Jurkat, Clone E6-1 (cell line): ENCODE measurements at regions not wholly inside any gene's neighbourhood (a gene's known extent, or its start where the extent isn't known, plus 50 kb on each side); places are given as distances from the start of the nearest gene placed in this dataset.
"Not testable (repeated sequence)": the region's sequence is repeated elsewhere in the genome, so short reads cannot be mapped to it uniquely, and the experiment has no call there.

Experiments used
- DNase-seq: peaks from one replicate; pipeline ENCODE4 v3.0.0-alpha.2; 2011; ENCODE audit warnings: low read depth, low spot score
- H3K4me3 ChIP-seq: 2 replicates; pipeline ENCODE4 v1.5.1; 2011; ENCODE audit warnings: mild to moderate bottlenecking, low read length, control low read depth, moderate library complexity

DNA sequence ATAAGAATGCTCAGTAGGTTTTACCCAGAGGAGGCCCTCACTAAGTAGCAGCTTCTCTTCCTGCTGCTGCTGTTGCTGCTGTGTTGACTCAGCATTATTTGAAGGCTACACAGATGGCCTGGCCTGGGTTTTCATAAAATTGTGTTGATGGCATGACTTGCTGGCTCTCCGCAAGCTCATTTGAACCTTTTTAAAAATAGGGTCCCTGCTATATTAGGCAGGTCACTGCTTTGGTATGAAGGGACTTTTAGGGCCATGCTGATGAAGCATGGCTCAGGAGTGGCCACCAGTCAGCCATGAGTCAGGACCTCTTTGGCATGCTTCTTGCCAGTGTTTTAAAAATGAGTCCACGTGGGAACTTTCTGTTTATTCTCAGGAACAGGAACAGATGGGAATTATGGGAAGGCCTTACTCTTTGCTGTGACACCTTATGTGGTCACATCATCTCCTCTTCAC is 128.7 kb downstream of the MID1IP1 start:
- DNase-seq: no peak

DNA sequence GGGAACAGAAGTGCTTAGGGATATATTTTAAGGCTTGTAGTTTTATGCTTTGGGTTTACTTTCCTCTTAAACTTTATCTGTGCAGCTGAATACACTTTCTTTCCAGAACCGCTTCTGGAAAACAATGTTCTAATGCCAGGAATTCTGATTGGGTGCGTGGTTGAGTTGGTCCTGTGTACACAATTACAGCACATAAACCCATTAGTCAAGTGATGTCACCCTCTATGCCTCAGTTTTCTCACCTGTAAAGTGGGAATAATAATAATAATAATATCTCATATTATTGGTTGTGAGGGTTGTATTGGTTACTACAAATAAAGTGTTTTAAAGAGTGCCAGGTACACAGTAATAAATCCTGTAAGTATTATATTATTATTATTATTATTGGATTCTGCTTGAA is 129.2 kb downstream of the MID1IP1 start:
- DNase-seq: no peak

More for the DNA sequence above, 128.7 kb downstream of the MID1IP1 start:
- no peak overlapping the region for H3K4me3 ChIP-seq

DNA sequence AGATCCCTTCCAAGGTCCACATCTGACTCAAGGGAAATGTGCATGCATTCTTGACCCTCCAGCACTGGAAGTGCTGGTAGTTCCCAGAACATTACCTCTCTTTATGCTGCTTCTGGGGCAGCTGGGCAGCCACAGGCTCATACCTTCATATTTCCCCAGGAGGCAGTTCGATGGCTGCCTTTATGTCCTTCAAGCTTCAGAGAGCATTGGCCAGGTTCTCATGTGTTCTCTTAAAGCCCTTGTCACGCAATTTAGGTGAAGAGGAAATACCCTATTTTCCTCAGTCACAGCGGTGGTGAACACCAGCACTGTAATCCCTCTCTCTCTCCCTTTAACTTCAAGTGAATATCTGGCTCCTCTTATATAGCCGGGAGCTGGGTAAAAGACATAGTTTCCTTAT is 134.3 kb downstream of the MID1IP1 start:
- no peak for DNase-seq
- no peak overlapping the region for H3K4me3 ChIP-seq

More for the DNA sequence above, 129.2 kb downstream of the MID1IP1 start:
- H3K4me3 ChIP-seq: no peak overlapping the region

DNA sequence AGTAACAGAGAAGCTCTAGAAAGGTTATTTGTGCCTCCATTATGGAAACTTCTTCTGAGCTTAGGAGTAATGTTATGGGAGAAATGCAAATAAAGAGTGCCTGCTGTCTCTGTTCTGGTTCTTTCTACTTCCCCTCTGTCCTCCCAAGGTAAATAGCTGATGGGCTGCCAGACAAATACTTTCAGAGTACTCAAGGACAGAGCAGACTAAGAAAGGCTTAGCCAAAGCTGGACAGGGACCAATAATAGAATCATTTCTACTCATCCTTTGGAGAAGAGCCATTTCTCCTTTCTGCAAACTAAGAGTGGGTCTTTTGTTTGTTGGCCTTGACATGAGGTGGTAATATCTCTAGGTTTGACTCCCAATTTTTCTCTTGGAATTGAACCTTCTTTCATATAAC is 136.1 kb downstream of the MID1IP1 start:
- no peak overlapping the region for H3K4me3 ChIP-seq
- DNase-seq: no peak

DNA sequence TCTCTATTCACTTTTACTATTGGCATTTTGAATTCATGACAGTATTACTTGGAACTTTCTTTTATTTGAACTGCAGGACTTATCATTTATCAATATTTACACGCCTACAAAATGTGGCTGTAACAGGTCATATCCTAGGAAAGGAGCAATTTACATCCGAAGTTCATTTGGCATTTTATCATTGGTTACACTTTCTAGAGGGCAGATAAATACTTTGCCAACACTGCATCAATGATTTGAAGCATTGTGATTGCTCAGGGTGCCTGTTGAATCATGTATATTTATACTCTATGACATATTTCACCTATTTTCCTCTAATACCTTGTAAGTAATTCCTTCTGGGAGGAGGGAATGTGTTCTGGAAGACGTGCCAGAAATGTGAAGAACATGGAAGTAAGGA is 136.7 kb downstream of the MID1IP1 start:
- H3K4me3 ChIP-seq: no peak overlapping the region
- no peak for DNase-seq

DNA sequence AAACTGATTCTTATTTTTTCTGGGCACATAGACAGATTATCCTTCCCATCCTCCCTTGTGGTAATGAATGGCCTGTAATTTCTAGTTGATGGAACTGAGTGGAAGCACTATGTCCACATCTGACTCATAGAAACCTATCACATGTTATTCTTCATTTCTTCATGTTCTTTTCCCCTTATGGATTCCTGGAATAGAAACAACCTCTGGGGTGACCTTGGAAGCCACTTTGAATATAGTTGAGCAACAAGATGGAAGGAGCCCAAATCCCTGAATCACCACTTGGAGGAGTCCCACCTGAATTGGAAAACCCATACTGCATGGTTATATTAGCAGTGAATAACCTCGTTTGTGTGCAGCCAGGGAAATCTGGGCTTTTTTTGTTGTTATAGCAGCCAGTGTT is 137.8 kb downstream of the MID1IP1 start:
- no peak overlapping the region for H3K4me3 ChIP-seq
- DNase-seq: no peak

DNA sequence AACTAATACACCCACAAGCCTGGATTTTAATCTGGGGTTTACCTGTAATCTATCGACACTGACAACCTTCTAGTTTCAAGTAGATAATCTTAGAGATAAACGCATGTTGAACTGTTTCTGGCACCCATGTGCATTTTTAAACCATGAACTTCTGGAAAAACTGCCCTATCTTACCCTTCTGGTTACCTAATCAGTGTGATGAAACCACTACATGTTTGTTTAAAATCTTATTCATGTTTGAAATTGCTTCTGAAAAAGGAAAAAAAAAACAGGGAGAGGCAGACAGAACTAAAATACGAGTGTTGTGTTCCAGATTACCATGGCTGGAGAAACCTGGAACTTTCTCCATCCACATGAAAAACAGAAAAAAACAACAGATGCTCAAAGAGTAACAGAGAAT is 139.3 kb downstream of the MID1IP1 start:
- no peak overlapping the region for H3K4me3 ChIP-seq
- DNase-seq: no peak

DNA sequence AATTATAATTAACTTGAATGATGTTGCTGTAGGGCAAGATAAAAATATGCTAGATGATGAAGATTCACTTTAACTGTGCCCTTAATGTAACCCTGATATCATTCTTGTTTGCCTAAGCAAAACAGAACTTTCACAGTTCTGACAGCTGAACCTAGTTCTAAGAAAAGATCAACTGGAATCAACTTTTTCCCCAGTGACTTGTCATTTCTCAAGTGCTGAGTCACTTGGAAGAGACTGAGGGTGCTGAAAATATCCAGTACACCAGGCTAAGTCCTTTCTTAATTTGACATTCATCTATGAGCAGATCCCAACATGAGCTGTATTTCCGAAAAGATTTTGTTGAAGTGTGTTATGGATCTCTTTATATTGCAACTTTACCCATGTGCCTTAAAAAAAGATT is 140.4 kb downstream of the MID1IP1 start:
- DNase-seq: no peak
- H3K4me3 ChIP-seq: no peak overlapping the region

DNA sequence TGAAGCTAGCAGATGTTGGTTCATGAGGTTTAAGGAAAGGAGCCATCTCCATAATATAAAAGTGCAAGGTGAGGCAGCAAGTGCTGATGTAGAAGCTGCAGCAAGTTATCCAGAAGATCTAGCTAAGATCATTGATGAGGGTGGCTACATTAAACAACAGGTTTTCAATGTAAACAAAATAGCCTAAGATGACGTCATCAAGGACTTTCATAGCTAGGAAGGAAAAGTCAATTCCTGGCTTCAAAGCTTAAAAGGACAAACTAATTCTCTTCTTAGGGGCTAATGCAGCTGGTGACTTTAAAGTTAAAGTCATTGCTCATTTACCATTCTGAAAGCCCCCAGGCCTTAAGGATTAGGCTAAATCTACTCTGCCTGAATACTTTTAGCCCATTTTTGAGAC is 141.9 kb downstream of the MID1IP1 start:
- H3K4me3 ChIP-seq: no peak overlapping the region
- DNase-seq: no peak

DNA sequence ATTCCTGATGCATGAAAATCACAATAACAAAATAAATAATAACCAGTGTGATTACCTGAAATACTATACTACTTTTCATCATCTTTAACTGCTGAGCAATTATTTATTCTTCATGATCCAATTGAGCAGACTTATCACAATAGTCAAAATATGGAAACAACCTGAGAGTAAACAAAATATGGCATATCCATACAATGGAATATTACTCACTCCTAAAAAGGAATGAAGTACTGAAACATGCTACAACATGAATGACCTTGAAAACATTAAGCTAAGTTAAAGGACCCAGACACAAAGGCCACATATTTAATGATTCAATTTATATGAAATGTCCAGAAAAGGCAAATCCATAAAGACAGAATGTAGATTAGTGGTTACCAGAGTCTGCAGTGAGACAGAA is 146.8 kb downstream of the MID1IP1 start:
- no peak for DNase-seq
- no peak overlapping the region for H3K4me3 ChIP-seq

DNA sequence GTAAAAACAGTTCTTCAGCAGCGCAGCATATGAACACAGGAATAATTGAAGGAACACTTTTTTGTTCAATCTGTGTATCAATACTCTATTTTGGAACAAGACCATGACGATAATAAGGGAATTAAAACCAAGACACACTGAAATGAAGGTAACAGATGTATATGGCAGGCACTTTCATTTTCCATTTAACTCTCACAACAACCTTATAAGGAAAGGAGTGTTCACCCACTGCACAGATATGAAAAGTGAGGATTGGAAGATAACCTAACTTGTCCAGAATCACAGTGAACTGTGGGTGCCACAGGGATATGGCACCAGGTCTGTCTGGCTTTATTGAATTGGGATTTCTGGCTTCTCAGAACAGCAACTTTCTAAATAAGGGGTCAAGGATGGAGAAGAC is 153.3 kb downstream of the MID1IP1 start:
- no peak for DNase-seq
- H3K4me3 ChIP-seq: no peak overlapping the region

DNA sequence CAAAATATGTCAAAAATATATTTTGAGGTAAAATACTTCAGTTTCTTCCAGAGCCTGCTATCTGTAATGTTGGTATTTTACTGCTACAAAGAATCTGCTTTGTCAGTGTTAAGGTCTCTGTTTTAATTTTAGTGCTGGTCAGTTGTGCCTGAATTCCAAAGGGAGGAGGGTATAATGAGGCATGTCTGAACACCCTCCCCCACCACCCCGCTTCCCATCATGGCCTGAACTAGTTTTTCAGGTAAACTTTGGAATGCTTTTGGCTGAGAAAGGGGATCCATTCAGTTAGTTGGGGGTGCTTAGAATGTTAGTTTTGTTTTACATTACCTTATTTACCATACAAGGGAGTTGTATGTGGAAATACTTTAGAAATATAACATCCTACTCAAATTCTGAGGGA is 158.5 kb downstream of the MID1IP1 start:
- DNase-seq: no peak
- no peak overlapping the region for H3K4me3 ChIP-seq

DNA sequence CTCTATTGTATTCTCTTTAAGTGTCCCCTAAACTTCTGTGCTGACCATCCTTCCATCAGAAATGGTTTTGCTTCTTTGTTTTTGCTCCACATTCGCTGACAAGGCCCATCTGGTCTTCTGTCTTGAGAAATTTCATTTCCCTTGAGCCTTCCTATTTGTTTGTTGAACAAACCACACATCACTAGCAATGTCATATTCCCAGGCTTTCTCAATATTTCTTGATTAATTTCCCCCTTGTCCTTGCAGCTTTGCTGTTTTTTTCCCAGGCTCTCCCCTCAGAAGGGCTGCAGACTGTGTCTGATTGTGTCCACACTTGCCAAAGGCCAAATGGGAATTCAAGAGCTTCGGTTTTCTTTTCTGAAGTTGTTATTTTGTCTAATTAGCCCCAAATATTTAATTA is 158.9 kb downstream of the MID1IP1 start:
- H3K4me3 ChIP-seq: no peak overlapping the region
- no peak for DNase-seq

DNA sequence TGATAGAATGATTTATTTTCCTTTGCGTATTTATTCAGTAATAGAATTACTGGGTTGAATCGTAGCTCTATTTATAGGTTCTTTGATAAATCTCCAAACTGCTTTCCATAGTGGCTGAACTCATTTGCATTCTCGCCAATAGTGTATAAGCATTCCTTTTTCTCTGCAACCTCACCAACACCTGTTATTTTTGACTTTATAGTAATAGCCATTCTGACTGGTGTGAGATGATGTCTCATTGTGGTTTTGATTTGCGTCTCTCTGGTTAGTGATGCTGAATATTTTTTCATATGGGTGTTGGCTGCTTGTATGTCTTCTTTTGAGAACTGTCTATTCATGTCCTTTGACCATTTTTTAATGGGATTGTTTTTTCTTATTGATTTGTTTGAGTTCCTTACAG is 160.7 kb downstream of the MID1IP1 start:
- no peak for DNase-seq
- H3K4me3 ChIP-seq: no peak overlapping the region

DNA sequence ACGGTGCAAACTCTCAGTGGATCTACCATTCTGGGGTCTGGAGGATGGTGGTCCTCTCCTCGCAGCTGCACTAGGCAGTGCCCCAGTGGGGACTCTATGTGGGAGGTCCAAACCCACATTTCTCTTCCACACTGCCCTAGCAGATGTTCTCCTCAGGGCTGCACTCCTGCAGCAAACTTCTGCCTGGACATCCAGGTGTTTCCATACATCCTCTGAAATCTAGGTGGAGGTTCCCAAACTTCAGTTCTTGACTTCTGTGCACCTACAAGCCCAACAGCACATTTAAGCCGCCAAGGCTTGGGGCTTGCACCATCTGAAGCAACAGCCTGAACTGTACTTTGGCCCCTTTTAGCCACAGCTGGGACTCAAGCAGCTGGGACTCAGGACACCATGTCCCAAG is 162.0 kb downstream of the MID1IP1 start:
- H3K4me3 ChIP-seq, DNase-seq: not testable (repeated sequence)

DNA sequence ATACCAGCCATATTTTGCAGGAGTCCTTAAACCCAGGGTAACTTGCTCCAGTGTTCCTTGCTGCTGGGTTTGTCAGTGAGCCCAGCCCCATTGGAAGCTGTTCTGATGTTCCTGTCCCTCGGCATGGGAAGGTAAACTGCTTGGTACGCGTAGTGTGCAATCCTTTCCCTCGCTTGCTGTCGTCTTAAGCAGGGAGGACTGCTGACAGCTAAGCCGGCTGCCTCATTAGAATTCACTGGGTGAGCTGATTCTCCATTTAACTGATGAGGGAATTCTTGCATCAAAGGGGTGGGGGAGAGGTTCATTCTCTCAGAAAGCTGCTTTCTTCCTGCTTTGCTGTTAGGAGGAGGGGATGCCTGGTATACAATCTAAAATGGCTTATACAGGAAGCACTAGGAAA is 164.6 kb downstream of the MID1IP1 start:
- no peak overlapping the region for H3K4me3 ChIP-seq
- no peak for DNase-seq

DNA sequence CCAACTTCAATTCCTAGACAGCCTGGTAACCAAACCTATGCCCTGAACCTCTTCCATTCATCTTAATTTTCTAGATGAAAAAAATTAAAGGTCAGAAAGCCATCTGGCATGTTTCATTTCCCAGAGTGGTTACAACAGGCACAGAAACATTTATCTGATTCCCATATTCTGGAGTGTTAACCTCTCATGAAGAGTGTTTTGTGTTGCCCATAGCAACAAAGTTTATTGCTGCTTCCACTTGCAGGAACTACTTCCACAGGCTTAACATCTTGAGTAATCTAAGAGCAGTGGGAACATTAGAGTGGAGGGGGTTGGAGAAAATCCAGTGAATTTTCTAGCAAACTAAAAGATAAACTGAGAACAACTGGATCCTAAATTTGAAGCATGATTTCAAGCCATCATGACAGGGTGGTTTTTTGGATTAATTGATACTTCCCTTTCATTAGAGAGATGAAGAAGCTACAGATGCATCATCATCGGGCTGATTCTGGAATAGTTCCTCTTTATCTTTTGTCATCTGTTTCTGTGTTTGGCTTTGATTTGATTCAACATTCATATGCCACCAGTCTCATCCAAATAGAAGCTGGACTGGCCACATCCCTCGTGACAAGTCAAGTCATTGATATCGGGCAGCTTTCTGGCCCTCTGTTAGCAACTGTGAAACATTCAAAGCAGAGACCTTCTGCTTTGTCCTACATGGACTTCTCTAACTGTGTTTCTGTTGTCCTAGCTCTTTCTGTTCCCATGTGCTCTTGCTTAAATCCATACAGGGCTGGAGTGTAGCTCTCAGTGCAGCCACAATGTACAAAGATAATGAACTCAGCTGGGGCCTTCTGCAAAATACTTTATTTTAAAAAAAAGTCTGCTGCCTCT is 167.3 kb downstream of the MID1IP1 start:
- H3K4me3 ChIP-seq: no peak overlapping the region
- DNase-seq: no peak

DNA sequence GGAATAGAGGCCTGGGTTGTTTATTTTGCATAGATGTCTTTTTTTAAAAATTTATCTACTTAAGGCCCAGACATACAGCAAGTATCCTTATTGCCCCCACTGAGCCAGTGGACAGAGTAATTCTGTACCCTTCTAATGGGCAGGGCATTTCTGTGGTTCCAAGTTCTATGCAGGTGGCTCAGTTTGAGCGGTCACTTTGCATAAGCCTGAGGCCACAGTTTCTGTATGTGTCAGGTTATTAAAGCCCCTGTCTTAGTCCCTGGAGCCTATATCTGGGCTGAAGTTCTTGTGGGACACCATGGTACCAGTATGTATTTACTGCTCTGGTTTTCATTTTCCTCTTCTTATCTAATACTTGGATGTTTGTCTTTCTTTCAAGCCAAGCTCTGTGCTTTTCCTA is 168.8 kb downstream of the MID1IP1 start:
- H3K4me3 ChIP-seq: no peak overlapping the region

DNA sequence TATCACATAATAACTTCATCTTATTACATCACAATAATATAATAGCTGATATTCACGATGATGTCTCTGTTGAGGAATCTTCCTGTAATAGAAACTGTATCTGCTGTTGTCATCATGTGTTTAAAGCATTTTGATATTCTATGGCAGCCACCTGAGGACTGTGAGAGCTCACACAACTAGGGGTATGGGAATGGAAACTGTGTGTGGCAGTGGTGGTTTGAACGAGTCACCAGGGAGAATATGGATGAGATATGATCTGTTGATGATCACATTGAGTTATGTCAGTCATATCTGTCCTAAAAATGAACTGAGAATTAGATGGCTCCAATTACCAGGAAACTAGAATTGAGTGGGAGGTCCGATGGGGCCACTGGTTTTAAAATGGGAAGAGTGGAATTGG is 169.6 kb downstream of the MID1IP1 start:
- DNase-seq: no peak
- H3K4me3 ChIP-seq: no peak overlapping the region

More for the DNA sequence above, 168.8 kb downstream of the MID1IP1 start:
- no peak for DNase-seq

DNA sequence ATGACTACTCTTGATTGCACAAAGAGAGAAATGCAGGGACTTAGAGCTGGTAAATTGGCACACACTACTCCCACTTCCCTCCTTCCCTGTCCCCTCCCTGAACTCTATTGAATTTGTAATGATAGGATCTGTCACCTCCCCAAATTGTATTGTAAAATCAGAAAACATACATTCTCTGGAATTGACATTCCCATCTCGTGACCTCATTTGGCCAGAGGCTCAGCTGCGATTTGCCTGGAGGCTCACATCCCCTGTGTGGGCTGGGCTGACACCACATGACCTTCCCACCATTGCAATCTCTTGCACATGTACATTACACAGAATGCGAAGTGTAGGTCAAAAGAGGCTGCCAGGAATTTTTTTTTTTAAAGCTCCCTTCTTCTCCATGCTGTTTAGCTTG is 172.1 kb downstream of the MID1IP1 start:
- H3K4me3 ChIP-seq: no peak overlapping the region
- DNase-seq: no peak

DNA sequence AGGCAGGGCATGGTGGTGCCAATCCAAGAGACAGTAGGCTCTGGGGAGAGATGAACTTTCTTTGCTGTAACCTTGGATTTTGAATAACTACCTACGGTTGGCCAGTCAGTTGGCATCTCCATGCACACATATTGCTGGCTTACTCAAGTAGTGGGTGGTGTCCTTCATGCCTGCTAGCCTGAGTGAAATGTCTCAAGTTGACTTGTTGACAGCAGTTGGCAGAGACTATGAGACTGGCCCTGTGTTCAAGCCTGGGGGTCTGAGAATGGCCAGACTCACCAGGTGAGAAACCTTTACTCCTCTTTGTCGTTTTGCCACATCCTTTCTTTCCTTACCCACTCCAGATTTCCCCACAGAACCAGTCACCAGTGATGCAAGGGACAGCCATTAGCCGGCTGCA is 173.3 kb downstream of the MID1IP1 start:
- H3K4me3 ChIP-seq: no peak overlapping the region
- no peak for DNase-seq
